Gastroesophageal sphincter (tissue), 3 donors: ENCODE measurements at regions not wholly inside any gene's neighbourhood (a gene's known extent, or its start where the extent isn't known, plus 50 kb on each side); places are given as distances from the start of the nearest gene placed in this dataset.

Experiments
- POLR2A ChIP-seq, 2 donors: fragments of 450-650 bp; IDR thresholded peaks; one replicate each; pipeline ENCODE4 v1.6.1; 2017; ENCODE audit warnings: antibody characterized with exemption in 2 of 2, mild to moderate bottlenecking in 2 of 2, moderate library complexity in 1 of 2
- POLR2AphosphoS5 ChIP-seq: sonication (generic); formaldehyde crosslinking; IDR thresholded peaks from one replicate; pipeline ENCODE4 v1.6.1; 2017; ENCODE audit warnings: antibody characterized with exemption
- TF ChIP-seq, protein P1 (sequence below), 4 experiments: fragments of 200-600 bp in 2 of 4; fragments of 450-650 bp in 2 of 4; sonication (generic) in 1 of 4; IDR thresholded peaks; one replicate each; pipeline ENCODE4 v1.5.1; 2017 to 2019; ENCODE audit warnings: antibody characterized with exemption in 4 of 4, mild to moderate bottlenecking in 2 of 4, moderate library complexity in 2 of 4

DNA sequence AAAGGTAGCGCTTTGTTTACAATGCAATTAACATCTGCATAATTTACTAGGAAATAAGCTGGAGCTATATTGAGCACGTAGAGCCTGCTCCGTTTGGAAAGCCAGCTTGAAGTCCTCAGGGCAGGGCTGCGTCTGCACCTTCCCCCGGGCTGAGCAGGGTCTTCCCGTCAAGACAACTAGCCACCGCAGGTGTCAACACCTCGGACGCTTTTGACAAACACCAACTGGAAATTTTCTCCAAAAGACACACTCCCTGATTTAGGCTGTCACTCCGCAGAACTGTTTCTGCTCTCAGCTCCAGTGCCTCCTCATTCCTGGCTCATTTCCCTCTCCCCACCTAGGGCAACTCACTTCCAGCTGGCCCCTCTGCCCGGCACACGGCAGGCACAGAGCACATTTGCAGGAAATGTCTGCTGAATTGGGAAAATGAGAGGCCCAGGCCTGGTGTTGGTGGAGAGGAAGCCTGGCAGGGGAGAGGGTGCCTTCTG, 170.3 kb downstream of the MAF start:
- TF ChIP-seq, protein P1, sequence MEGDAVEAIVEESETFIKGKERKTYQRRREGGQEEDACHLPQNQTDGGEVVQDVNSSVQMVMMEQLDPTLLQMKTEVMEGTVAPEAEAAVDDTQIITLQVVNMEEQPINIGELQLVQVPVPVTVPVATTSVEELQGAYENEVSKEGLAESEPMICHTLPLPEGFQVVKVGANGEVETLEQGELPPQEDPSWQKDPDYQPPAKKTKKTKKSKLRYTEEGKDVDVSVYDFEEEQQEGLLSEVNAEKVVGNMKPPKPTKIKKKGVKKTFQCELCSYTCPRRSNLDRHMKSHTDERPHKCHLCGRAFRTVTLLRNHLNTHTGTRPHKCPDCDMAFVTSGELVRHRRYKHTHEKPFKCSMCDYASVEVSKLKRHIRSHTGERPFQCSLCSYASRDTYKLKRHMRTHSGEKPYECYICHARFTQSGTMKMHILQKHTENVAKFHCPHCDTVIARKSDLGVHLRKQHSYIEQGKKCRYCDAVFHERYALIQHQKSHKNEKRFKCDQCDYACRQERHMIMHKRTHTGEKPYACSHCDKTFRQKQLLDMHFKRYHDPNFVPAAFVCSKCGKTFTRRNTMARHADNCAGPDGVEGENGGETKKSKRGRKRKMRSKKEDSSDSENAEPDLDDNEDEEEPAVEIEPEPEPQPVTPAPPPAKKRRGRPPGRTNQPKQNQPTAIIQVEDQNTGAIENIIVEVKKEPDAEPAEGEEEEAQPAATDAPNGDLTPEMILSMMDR (IDR thresholded peaks at IDR 0.05) = no peak
- peak; percentile 45 for TF ChIP-seq POLR2AphosphoS5
- no peak for TF ChIP-seq POLR2A (IDR thresholded peaks at IDR 0.05)
